ENCODE measurements at regions not wholly inside any gene's neighbourhood (a gene's known extent, or its start where the extent isn't known, plus 50 kb on each side); places are given as distances from the start of the nearest gene placed in this dataset.

GRCh38 chr1:170240409-170240808, 94.7 kb downstream of the NTMT2 start:
- Histone ChIP-seq H3K4me1 (replicated peaks) (no peaks in the 10 kb centered on the region), H3K9me3 (no peaks in the 10 kb centered on the region), H3K4me3 (no peak overlapping the region), H3K36me3 (no peaks in the 10 kb centered on the region), H3K27ac (no peak overlapping the region), H3K27me3 (replicated peaks; ENCODE audit: insufficient read depth) (peaks cover 1% of the 10 kb centered on the region)
- TF ChIP-seq CTCF (IDR thresholded peaks at IDR 0.05) (no peak), POLR2A (IDR thresholded peaks at IDR 0.05) (no peak), POLR2AphosphoS5 (IDR thresholded peaks at IDR 0.05) (no peak)
- 75% methylated on average over 2 of the region's 2 CpGs for WGBS
- DNase-seq (ENCODE audit: low spot score), result no peak
- intact Hi-C loops (cut with DNase I), result no loop called here

- Histone ChIP-seq H3K27me3 (replicated peaks; ENCODE audit: insufficient read depth) (peaks cover 1% of the 10 kb centered on the region), H3K27ac (no peak overlapping the region), H3K36me3 (no peaks in the 10 kb centered on the region), H3K4me3 (no peak overlapping the region), H3K9me3 (no peaks in the 10 kb centered on the region), H3K4me1 (replicated peaks) (no peaks in the 10 kb centered on the region)
- intact Hi-C loops (cut with DNase I), result no loop called here
- WGBS, result 86% methylated on average over 7 of the region's 7 CpGs
- TF ChIP-seq POLR2AphosphoS5 (IDR thresholded peaks at IDR 0.05) (no peak), CTCF (IDR thresholded peaks at IDR 0.05) (no peak), POLR2A (IDR thresholded peaks at IDR 0.05) (no peak)
- DNase-seq (ENCODE audit: low spot score), result no peak
These were observed 95.6 kb downstream of the NTMT2 start for GRCh38 chr1:170241266-170241851.

GRCh38 chr1:170247751-170248521, 102.2 kb downstream of the NTMT2 start:
- H3K4me3 ChIP-seq, result no peak overlapping the region
- no peaks in the 10 kb centered on the region for H3K9me3 ChIP-seq
- no peaks in the 10 kb centered on the region for H3K36me3 ChIP-seq
- H3K27ac ChIP-seq, result no peak overlapping the region
- no peak for TF ChIP-seq POLR2AphosphoS5 (IDR thresholded peaks at IDR 0.05)
- TF ChIP-seq CTCF (IDR thresholded peaks at IDR 0.05), result no peak
- WGBS, result 67% methylated on average over 5 of the region's 5 CpGs
- intact Hi-C loops (cut with DNase I), result no loop called here
- H3K27me3 ChIP-seq (replicated peaks; ENCODE audit: insufficient read depth), result peaks cover under 1% of the 10 kb centered on the region
- H3K4me1 ChIP-seq (replicated peaks), result no peaks in the 10 kb centered on the region
- DNase-seq (ENCODE audit: low spot score), result no peak

GRCh38 chr1:170250531-170251276, 104.9 kb downstream of the NTMT2 start:
- intact Hi-C loops (cut with DNase I), result no loop called here
- WGBS, result 96% methylated on average over 26 of the region's 28 CpGs
- Histone ChIP-seq H3K9me3 (no peaks in the 10 kb centered on the region), H3K27me3 (replicated peaks; ENCODE audit: insufficient read depth) (no peaks in the 10 kb centered on the region), H3K27ac (no peak overlapping the region), H3K4me1 (replicated peaks) (no peaks in the 10 kb centered on the region), H3K4me3 (no peak overlapping the region), H3K36me3 (no peaks in the 10 kb centered on the region)
- TF ChIP-seq CTCF (IDR thresholded peaks at IDR 0.05) (no peak), POLR2A (IDR thresholded peaks at IDR 0.05) (no peak), POLR2AphosphoS5 (IDR thresholded peaks at IDR 0.05) (no peak)
- DNase-seq (ENCODE audit: low spot score), result no peak
